GM21526 (cell line): ENCODE measurements at regions not wholly inside any gene's neighbourhood (a gene's known extent, or its start where the extent isn't known, plus 50 kb on each side); places are given as distances from the start of the nearest gene placed in this dataset.
"Not testable (repeated sequence)": the region's sequence is repeated elsewhere in the genome, so short reads cannot be mapped to it uniquely, and the experiment has no call there.

Source experiments
- ATAC-seq: cut with Tn5 transposase; IDR thresholded peaks from one replicate; pipeline ENCODE4 v1.9.1; 2021; ENCODE audit warnings: moderate library complexity; ENCODE audit not compliant: unreplicated experiment, low FRiP score

DNA sequence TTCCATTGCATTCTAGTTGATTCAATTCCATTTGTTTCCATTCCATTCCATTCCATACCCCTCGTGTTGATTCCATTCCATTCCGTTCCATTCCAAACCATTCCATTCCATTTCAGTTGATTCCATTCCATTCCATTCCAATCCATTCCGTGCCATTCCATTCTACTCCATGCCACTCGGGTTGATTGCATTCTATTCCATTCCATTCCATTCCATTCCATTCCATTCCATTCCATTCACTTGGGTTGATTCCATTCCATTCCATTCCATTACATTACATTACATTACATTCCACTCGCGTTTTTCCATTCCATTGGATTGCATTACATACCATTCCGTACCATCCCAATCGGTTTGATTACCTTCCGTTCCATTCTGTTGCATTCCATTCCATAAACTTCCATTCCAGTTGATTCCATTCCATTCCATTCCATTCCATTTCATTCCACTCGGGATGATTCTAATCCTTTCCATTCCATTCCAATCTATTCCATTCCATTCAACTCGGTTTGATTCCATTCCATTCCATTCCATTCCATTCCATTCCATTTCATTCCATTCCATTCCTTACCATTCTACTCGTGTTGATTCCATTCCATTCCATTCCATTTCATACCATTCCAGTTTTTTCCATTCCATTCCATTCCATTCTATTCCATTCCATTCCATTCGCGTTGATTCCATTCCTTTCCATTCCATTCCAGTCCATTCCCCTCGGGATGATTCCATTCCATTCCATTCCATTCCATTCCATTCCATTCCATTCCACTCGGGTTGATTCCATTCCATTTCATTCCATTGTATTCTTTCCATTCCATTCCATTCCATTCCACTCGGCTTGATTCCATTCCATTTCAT is 1140.4 kb downstream of the RPIA start:
- ATAC-seq = no peak

DNA sequence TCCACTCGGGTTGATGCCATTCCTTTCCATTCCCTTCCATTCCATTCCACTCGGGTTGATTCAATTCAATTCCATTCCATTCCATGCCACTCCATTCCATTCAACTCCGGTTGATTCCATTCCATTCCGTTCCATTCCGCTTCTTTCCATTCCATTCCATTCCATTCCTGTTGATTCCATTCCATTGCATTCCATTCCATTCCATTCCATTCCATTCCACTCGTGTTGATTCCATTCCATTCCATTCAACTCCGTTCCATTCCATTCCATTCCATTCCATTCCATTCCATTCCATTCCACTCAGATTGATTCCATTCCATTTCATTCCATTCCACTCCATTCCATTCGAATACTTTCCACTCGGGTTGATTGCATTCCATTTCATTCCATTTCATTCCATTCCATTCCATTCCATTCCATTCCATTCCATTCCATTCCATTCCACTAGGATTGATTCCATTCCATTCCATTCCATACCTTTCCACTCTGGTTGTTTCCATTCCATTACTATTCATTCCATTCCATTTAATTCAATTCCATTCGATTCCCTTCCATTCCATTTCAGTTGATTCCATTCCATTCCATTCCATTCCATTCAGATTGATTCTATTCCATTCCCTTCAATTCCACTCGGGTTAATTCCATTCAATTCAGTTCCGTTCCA is 1141.8 kb downstream of the RPIA start:
- peak; percentile 57 for ATAC-seq

DNA sequence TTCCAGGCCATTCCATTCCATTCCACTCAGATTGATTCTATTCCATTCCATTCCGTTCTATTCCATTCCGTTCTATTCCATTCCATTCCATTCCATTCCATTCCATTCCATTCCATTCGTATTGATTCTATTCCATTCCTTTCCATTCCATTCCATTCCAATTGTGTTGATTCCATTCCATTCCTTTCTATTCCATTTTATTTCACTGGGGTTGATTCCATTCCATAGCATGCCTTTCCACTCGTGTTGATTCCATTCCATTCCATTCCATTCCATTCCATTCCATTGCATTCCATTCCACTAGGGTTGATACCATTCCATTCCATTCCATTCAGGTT is 1142.3 kb downstream of the RPIA start:
- no peak for ATAC-seq

DNA sequence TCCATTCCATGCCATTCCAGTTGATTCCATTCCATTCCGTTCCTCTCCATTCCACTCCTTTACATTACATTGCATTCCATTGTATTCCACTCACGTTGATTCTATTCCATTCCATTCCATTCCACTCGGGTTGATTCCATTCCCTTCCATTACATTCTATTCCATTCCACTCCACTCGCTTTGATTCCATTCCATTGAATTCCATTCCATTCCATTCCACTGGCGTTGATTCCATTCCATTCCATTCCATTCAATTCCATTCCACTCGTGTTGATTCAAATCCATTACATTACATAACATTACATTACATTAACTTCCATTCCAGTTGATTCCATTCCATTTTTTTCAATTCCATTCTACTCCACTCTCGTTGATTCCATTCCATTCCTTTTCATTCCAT is 1142.8 kb downstream of the RPIA start:
- ATAC-seq = no peak

DNA sequence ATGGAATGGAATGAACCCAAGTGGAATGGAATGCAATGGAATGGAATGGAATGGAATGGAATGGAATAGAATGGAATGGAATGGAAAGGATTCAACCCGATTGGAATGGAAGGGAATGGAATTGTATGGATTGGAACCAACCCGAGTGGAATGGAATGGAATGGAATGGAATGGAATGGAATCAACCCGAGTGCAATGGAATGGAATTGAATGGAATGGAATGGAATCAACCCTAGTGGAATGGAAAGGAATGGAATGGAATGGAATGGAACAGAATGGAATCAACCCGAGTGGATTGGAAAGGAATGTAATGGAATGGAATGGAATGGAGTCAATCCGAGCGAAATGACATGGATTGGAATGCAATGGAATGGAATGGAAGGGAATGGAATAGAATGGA is 1144.9 kb downstream of the RPIA start:
- peak; percentile 49 for ATAC-seq

DNA sequence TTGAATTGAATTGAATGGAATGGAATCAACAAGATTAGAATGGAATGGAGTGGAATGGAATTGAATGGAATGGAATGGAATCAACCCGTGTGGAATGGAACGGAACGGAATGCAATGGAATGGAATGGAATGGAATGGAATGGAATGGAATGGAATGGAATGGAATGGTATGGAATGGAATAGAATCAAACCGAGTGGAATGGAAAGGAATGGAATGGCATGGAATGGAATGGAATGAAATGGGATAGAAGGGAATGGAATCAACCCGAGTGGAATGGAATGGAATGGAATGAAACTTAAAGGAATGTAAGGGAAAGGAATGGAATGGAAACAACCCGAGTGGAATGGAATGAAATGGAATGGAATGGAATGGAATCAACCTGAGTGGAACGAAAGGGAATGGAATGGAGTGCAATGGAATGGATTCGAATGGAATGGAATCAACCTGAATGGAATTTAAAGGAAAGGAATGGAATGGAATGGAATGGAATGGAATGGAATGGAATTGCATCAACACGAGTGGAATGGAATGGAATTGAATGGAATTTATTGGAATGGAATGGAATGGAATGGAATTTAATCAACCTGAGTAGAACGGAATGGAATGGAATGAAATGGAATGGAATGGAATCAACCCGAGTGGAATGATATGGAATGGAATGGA is 1146.6 kb downstream of the RPIA start:
- ATAC-seq = peak; percentile 29

DNA sequence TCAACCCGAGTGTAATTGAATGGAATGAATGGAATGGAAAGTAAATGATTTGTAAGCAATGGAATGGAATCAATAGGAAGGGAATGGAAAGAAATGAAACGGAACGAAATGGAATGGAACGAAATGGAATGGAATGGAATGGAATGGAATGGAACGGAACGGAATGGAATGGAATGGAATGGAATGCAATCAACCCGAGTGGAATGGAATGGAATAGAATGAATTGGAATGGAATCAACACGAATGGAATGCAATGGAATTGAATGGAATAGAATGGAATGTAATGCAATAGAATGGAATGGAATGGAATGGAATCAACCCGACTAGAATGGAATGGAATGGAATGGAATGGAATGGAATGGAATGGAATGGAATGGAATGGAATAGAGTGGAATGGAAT is 1148.7 kb downstream of the RPIA start:
- ATAC-seq = not testable (repeated sequence)

DNA sequence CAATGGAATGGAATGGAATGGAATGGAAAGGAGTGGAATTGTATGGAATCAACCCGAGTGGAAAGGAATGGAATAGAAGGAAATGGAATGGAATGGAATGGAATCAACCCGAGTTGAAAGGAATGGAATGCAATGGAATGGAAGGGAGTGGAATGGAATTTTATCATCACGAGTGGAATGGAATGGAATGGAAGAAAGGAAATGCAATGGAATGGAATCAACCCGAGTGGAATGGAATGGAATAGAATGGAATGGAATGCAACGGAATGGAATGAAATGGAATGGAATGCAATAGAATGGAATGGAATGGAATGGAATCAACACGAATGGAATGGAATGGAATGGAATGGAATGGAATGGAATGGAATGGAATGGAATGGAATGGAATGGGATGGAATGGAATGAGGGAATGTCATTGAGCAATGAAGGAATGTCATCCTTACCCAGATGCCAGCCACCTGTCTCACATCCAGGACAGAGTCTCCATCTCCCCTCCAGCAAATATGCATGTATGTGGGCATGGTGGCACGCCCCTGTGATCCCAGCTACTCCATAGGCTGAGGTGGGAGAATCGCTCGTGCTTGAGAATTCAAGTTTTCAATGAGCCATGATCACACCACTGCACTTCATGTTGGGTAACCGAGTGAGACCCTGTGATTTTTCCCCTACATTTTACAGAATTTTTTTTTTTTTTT is 1149.5 kb downstream of the RPIA start:
- peak; percentile 29 for ATAC-seq

DNA sequence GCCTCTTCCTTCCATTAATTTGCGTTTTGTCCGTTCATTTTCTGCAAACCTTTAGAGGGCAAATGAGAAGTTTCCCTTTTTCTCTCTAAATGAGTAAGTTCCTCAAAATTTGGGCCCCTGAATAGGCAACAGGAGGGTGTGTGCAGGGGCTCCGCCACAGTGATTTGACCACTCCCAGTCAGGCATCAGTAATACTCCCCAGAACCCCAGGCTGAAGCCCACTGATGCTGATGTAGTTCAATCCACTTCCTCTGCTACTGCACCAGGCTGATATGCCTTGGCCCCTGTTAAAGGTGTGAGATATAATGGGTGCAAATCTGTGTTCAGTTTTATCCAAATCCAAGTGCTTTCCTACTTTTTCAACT is 1150.0 kb downstream of the RPIA start:
- ATAC-seq = no peak

DNA sequence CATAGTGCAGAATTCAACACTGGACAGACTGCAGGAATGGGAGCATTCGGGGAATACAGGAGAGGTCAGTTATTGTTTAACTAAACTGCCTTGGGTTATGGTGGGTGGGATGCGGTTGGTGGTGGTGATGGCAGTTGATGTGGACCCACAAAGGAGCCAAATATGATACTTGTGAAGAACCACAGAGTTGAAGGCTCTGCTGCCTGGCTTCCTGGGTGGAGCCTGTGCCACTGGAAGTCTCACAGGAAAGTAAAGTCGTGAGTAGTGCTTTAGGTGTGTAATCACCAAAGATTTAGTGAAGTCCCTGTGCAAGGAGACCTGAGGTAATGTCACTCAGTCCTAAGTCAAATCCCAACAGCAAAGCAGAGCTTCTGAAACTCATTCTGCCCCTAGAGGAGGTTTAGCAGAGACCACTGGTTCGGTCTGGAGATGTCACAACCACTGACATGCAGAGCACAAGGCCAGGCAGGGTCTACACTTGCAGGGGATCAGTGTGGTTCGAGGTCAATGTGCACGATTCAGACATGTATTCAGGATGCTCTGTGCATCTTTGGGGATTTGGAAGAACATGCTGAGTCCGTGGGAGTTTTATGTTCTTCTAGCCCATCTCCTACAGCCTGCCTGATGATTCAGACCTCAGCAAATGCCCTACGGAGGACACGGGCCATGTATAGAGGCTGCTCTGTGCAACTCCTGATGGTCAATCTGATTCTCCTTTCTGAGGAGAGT is 1150.9 kb downstream of the RPIA start:
- ATAC-seq = no peak

DNA sequence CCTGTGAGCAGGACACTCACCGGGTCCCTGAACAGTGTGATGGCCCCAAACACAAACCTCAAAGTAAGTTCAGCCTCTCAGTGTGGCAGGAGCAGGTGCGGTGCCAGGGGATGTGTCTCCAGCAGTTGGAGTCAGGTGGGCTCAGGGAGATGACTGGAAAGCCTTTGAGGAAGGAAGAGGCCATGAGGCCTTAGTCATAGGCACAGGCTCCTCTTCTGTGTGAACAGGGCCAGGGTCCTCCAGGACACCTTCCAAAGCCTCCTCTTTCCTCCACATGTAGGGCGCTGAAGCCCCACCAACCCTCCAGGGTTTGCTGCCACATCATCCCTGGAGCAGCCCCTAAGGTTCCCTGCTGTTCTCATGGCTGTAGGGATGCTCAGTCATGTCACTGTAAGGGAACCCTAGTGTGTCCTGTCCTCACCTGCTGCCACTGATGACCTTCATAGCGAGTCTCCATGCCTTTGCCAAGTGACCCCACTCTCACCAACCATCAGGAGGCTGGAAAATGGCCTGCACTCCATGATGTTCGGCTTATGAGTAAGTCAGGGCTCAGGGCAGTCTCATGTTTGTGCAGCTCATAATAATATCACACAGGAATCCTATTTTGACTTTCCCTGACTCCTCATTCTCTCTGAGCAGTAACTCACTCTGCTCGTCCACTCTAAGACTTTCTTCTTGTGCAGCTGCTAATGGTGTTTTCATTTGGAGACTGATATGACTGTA is 1152.9 kb downstream of the RPIA start:
- no peak for ATAC-seq

DNA sequence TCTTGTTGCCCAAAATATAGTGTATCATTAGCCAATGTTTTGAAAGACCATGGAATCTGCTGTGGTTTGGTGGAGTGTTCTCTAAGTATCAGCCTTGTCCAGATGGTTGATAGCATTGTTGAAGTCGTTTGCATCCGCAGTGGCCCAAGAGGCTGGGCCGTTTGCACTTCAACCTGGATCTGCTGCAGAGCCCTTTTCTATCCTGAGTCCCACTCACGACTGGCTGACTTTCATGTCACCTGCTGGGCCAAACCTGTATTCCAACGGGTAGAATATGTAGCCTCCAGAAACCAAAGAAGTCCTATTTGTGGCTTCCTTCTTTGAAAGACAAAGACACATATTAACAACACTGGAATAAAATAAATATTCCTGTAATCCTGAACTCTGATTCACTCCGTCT is 1154.1 kb downstream of the RPIA start:
- ATAC-seq = no peak

DNA sequence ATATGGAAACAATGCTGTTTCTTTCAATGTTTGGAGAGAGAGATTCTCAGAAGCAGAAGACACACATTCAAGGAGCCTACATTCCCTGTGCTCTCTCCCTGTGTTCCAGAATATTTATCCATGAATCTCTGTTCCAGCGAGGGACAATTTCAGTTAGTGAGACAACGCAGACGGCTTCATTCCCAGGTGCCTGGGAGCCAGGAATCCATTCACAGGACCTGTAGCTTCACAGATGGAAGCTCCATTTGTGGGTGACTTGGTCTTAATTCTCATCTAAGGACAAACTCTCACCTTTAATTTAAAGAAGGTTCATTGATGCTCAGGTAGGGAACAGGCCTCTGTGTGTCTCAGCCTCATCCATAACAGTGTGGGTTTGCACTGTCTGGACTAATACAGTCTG is 1156.6 kb downstream of the RPIA start:
- ATAC-seq = no peak

DNA sequence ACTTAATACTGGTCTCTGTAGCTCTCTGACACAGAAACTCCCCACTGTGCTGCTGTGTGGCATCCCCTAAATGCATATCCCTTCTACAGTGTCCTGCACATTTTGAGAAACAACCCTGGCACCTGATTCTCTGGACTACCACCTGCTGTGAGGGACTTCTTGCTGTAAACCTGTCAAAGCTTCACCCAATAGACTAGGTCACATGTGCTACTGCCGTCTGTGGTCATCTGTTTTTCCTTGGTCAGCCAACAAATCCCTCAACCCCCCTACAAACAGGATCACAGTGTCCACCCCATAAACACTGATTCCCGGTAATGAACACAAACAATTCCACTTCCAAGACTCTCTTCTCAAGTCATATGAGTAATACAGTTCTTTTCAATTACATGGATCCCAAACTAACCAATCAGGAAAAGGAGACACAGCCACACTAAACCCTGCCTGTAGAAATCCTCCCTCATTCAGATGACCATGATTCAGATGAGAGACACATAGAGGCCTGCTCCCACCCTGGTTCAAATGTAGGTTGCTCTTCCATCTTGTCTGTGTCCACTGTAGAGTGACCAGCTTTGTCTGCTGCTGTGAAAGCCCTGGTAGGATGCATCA is 1157.4 kb downstream of the RPIA start:
- ATAC-seq = no peak

DNA sequence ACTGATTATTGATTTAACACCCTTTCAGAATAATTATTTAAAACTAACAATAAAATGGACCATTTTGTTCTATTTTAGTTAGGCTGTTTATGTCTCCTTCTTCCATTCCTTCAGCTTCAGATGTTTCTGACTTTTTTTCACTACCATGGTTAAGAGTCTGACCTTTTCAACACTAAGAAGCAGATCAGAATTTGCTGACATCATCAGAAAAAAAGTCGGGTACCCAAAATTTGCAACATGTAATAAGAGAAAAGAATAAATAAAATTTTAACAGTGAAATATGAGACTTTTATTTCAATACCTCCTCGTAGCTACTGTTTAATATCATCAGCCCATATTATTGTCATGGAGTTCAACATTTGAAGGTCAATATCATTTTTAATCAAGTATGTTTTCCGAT is 1158.3 kb downstream of the RPIA start:
- ATAC-seq = no peak

DNA sequence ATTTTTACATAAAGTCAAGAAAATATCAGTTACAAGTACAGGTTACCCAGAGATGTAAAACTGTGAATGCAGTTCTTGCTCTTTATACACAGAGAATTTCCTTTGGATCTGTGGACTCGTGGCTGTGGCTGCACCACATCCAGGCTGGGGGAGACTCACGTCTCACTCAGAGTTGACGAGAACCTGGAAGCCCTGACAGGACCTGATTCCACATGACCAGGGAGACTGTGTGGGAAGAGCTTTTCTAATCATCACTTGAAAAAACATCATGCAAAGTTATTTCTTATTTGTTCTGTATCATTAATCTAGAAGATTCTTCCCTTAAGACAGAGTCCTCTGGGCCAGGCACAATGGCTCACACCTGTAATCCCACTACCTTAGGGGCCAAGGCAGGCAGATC is 1159.0 kb downstream of the RPIA start:
- no peak for ATAC-seq

DNA sequence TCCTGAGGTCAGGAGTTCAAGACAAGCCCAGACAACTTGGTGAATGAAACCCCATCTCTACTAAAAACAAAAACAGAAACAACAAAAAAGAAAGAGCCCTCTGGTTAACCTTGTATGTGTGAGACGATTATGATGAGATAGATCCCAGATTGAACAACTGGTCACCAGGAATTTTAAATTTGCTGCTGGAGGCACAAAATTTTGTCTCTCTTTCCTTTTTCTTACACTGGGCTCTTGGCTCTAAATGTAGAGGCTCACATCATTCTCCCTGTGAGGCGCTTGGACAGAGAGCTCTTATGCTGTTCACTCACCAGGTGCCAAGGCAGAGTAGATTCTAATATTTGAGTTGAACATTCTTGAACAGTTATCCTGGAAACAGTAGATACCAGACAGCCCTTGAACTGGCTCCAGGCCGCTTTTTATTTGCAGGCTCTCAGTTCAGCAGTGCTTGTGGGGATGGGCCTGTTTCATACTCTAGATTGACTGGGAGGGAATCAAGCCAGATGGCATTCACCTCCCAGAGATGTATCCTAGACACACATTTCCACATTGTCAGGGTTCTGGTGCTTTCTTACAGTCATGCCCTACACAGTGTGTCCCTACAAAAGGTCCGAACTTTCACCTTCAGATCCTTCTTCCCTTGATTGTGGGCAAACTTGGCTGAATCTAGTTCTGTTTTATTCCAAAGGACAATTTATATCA is 1159.6 kb downstream of the RPIA start:
- no peak for ATAC-seq

DNA sequence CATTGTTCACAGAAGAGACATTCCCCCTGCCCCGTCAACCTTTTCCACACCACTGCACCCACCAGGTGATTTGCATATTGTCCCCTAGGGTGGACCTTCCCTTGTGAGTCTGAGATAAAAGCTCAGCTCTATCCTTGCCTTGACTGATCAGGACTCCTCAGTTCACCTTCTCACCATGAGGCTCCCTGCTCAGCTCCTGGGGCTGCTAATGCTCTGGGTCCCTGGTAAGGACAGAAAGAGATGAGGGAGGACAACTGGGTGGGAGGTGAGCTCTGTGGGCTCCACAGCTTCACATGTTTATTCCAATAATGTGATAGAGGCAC is 1160.1 kb downstream of the RPIA start:
- no peak for ATAC-seq

DNA sequence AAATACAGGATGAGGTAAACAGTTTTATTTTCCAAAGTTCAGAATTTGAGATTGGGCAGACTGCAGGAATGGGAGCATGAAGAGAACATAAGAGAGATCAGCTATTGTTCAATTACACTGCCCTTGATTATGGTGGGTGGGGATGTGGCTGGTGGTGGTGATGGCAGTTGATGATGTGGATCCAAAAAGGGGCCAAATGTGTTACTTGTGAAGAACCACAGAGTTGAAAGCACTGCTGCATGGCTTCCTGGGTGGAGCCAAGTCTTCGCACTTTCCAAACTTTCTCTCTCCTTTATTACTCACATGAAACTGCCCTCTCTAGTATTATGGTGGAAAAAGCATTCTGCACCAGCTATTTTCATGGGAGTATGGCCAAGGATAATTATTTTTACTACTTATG is 1162.0 kb downstream of the RPIA start:
- ATAC-seq = not testable (repeated sequence)
